HG03064 (cell line): ENCODE measurements at regions not wholly inside any gene's neighbourhood (a gene's known extent, or its start where the extent isn't known, plus 50 kb on each side); places are given as distances from the start of the nearest gene placed in this dataset.
"Not testable (repeated sequence)": the region's sequence is repeated elsewhere in the genome, so short reads cannot be mapped to it uniquely, and the experiment has no call there.

Experiments
- ATAC-seq: cut with Tn5 transposase; IDR thresholded peaks from one replicate; pipeline ENCODE4 v1.9.1; 2021; ENCODE audit warnings: low read depth; ENCODE audit not compliant: unreplicated experiment

GRCh38 chr7:94301024-94301586 is 93.6 kb upstream of the COL1A2 start:
- ATAC-seq = no peak

- ATAC-seq = no peak
Measured at GRCh38 chr7:94303118-94303517, 91.6 kb upstream of the COL1A2 start.

- ATAC-seq = no peak
Measured at GRCh38 chr7:94303695-94304094, 91.0 kb upstream of the COL1A2 start.

GRCh38 chr7:94304878-94305277 is 89.8 kb upstream of the COL1A2 start:
- ATAC-seq = no peak

- ATAC-seq = no peak
Measured at GRCh38 chr7:94305836-94306235, 88.9 kb upstream of the COL1A2 start.

GRCh38 chr7:94307399-94308048 is 87.2 kb upstream of the COL1A2 start:
- no peak for ATAC-seq

- no peak for ATAC-seq
Measured at GRCh38 chr7:94311515-94311914, 83.2 kb upstream of the COL1A2 start.

- no peak for ATAC-seq
Measured at GRCh38 chr7:94313926-94314325, 80.8 kb upstream of the COL1A2 start.

- ATAC-seq = no peak
Measured at GRCh38 chr7:94314413-94315410, 80.0 kb upstream of the COL1A2 start.

- ATAC-seq = not testable (repeated sequence)
Measured at GRCh38 chr7:94321138-94321537, 73.6 kb upstream of the COL1A2 start.

- ATAC-seq = no peak
Measured at GRCh38 chr7:94323844-94324243, 70.9 kb upstream of the COL1A2 start.

GRCh38 chr7:94324380-94325121 is 70.1 kb upstream of the COL1A2 start:
- ATAC-seq = no peak

GRCh38 chr7:94325122-94325475 is 69.6 kb upstream of the COL1A2 start:
- no peak for ATAC-seq

- no peak for ATAC-seq
Measured at GRCh38 chr7:94330269-94331020, 64.2 kb upstream of the COL1A2 start.

- no peak for ATAC-seq
Measured at GRCh38 chr7:94332571-94332970, 62.1 kb upstream of the COL1A2 start.

- ATAC-seq = no peak
Measured at GRCh38 chr7:94333810-94334209, 60.9 kb upstream of the COL1A2 start.

GRCh38 chr7:94335586-94335985 is 59.1 kb upstream of the COL1A2 start:
- ATAC-seq = no peak

- ATAC-seq = no peak
Measured at GRCh38 chr7:94336009-94336408, 58.7 kb upstream of the COL1A2 start.

GRCh38 chr7:94338921-94339371 is 55.7 kb upstream of the COL1A2 start:
- no peak for ATAC-seq

- ATAC-seq = no peak
Measured at GRCh38 chr7:94344826-94345225, 49.9 kb upstream of the COL1A2 start.
